HG03558 (cell line): ENCODE measurements at regions not wholly inside any gene's neighbourhood (a gene's known extent, or its start where the extent isn't known, plus 50 kb on each side); places are given as distances from the start of the nearest gene placed in this dataset.
"Not testable (repeated sequence)": the region's sequence is repeated elsewhere in the genome, so short reads cannot be mapped to it uniquely, and the experiment has no call there.

ENCODE experiments used
- ATAC-seq: cut with Tn5 transposase; IDR thresholded peaks from one replicate; pipeline ENCODE4 v1.9.1; 2021; ENCODE audit warnings: moderate number of reproducible peaks; ENCODE audit not compliant: unreplicated experiment; ENCODE audit errors: extremely low read depth

- ATAC-seq: no peak
Observed at GRCh38 chr3:28575746-28576613, 227.4 kb upstream of the AZI2 start.

- no peak for ATAC-seq
Observed at GRCh38 chr3:28576614-28577200, 228.1 kb upstream of the AZI2 start.

GRCh38 chr3:28577941-28578500 is 229.4 kb upstream of the AZI2 start:
- ATAC-seq: no peak

DNA sequence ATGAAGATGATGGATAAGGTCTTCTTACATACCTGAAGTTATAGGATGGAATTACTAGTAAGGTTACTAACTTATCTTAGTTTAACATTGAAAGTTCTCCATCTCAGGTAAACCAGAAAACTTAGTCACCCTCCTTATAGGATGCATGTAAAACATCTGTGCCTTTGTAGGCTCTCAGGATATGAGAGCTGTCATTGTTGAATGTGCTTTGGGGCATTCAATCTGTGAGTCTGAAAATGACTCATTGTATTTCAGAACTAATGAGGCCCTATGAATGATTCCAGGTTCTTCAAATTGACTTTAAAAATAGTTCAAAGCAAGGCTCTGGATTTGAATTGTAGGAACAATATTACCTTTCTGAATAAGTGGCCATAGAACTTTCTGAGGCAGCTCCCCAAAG is 237.7 kb upstream of the AZI2 start:
- ATAC-seq: peak; percentile 64

- ATAC-seq: no peak
Observed at GRCh38 chr3:28587723-28588122, 239.1 kb upstream of the AZI2 start.

DNA sequence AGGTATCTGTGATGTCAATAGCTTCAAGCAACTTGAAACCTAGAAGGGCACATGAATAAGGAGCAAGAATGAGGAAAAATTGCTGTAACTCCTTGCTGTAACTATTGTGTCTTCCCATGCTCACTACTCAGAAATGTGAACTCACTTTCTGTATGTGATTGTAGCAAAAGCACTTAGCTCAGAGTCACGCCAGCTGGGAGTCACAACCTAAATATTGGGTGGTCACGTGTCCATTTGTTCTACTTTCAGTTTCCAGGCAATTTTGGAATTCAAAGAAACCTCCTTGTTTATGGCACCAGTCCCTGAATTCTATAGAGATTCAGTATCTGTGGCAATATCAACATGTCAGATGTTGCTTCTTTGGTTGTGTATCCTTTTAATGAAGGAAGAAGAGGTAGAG is 241.6 kb upstream of the AZI2 start:
- no peak for ATAC-seq

DNA sequence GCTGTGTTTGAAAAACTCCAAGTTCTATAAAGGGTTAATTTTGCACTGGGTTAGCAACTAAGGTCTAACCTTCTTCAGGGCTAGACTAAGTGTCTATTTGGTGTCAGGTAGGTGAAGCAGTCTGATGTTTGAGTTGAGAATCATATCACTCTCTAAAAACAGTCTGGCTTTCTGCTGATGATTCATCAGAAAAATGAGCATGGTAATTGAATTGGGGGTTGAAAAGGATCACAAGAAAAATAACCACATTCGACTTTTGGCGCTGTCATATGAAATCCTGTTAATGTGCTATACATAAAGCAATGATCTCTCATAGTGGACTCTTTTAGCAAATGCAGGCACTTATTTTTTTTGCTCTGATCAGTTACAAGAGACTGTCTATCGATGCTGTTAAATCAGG is 242.2 kb upstream of the AZI2 start:
- ATAC-seq: no peak

DNA sequence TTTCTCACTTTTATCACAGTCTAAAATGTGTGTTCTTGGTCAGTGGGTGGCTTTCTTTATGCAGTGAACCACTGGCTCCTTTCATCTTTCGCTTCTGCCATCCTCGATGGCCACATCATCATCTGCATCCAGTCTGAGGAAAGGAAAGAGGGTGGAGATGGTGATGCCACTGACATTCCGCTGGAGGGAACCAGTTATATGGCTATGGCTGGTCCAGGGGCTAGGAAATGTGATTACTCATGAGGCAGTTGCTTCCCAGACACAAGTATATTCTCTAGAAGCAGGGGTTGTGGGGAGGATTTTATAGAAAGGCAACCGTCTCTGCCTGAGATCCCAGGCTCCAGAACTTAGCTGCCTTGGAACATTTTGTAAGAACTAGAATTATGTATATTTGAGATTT is 246.7 kb upstream of the AZI2 start:
- no peak for ATAC-seq

GRCh38 chr3:28597452-28597851 is 248.8 kb upstream of the AZI2 start:
- ATAC-seq: no peak

DNA sequence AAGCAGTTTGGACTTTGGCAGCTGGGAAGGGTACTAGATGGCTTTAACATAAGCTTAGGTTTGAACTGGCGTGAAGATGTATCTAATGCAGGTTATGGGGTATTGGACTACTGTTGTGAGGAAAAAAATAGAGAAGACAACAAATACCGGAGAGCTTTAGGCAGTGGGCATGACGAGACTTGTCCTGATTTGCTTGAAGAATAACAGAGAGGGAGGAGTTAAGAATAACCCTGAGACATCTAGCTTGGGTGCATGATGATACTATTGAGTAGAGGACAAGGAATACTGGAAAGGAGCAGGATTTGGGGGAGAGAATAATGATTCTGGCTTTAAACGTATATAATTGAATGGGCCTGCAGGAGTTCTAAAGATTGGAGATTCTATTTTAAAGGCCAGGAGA is 249.5 kb upstream of the AZI2 start:
- ATAC-seq: no peak

DNA sequence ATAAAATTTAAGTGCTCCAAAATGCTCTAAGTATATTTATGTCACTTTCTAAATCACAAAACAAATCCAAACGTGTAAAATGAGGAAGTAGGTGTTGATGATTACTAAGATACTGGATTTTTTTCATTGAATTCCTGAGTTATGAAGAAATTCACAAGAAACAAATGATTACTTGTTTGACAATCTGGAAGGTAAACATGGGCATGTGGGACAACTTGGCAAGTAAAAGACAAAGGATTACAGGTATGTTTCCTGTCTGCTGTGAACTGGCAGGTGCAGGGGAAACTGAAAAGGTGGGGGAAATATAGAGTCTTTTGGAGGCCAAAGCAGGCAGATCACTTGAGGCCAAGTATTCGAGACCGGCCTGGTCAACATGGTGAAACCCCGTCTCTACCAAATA is 252.7 kb upstream of the AZI2 start:
- ATAC-seq: no peak

- no peak for ATAC-seq
Observed at GRCh38 chr3:28606283-28606682, 257.7 kb upstream of the AZI2 start.

DNA sequence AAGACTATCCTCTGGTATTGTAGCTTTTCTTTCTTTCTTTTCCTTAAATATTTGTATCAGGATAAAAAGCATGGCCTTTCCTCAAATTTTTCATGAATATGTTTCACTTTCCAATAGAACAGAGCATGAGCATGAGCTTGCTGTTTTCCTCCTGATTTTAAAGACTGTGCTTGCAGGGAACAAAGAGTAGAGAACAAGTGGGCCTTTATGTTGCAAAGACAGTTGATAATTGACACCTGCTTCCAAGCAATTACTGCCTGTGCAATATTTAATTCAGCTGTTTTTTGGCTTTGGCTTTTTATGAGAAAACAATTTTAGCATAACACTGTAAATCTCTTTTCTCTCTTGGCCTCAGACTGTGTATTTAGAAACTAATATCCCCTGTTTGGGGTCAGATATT is 263.6 kb upstream of the AZI2 start:
- no peak for ATAC-seq

DNA sequence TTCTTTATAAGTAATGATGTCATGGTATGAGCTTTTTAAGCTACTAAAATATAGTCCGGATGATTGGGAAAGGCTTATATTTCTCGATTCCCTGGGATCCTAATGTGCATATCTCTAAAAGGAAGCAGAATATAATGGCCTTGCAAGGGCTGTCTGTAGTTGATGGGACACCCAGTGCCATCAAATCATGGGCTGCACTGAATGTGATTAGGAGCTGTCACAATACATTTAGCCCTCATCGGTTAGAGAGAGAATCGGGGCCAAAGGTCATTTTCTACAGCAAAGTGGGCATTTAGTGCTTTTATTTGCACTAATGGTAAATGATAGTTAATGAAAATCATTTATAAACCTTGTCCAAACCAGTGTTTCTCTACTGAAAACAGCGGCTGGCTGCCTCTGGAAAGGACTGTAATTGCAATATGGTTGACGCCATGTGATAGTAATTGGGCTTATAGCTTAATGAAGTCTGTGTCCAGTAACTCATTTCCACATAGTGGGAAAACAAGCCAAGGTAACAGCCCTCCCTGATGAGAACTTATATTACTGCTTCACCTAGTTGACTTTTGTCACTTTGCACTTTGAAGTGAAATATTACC is 265.0 kb upstream of the AZI2 start:
- no peak for ATAC-seq

GRCh38 chr3:28615071-28615470 is 266.4 kb upstream of the AZI2 start:
- ATAC-seq: no peak

DNA sequence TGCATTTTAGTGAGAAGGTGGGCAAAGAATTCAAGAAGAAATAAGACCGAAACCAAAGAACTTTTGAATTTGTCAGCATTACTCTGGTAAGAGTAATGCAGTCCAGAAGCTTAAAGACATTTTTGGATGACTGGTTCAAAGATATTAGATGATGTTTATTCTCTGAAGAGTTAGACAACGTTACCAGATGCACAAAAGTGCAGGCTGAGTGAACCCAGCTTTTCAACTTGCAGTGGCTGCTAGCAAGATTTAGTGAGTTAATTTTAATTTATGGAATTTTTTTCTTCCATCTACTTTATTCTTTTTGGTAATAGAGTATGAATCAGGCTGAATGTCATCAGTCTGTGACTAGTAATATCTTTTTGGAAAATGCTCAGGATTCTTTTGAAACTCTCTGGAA is 267.3 kb upstream of the AZI2 start:
- no peak for ATAC-seq

- no peak for ATAC-seq
Observed at GRCh38 chr3:28617821-28618220, 269.2 kb upstream of the AZI2 start.

DNA sequence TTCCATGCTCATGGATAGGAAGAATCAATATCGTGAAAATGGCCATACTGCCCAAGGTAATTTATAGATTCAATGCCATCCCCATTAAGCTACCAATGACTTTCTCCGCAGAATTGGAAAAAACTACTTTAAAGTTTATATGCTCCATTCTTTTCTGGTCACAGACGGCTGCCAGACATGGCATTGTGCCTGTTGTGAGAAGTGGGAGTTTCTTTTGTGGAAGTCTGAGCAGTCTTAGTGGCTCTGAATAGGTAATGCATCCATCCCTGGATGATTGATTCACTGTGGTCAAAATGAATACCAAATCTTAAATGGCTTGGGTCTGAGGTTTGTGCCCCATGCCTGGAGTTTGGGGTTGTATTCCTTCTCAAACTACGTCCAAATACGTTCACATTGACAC is 274.5 kb upstream of the AZI2 start:
- no peak for ATAC-seq

DNA sequence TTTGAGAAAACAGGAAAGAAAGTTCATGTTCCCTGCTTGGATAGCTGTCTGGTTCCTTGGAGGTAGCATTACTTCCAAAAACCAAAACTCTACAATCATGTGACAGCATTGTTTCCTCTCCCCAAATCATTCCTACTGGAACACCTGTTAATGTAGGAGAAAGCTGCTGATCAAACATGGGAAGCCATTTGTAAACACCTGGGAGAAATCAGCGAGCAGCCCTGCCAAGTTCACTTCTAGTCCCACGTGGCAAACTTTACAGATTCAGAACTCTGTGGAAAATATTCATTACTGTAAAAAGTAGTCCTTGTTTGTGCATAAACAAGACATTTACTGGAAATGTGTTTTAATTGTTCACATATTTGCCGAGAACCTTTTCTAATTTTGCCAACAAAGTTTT is 275.5 kb upstream of the AZI2 start:
- no peak for ATAC-seq

- ATAC-seq: not testable (repeated sequence)
Observed at GRCh38 chr3:28627843-28628242, 279.2 kb upstream of the AZI2 start.

GRCh38 chr3:28634019-28634418 is 285.4 kb upstream of the AZI2 start:
- no peak for ATAC-seq
